LNCaP clone FGC (cell line): ENCODE measurements at regions not wholly inside any gene's neighbourhood (a gene's known extent, or its start where the extent isn't known, plus 50 kb on each side); places are given as distances from the start of the nearest gene placed in this dataset.

Source experiments
- DNase-seq: peaks from one replicate; pipeline ENCODE4 v3.0.0-alpha.2; 2011; ENCODE audit warnings: low read depth
- H3K4me3 ChIP-seq: 2 replicates; pipeline ENCODE4 v1.5.1; 2011; ENCODE audit warnings: mild to moderate bottlenecking, low read depth, low read length, control low read depth
- CTCF ChIP-seq: IDR thresholded peaks from 2 replicates; pipeline ENCODE4 v1.5.1; 2012; ENCODE audit warnings: mild to moderate bottlenecking; ENCODE audit not compliant: control insufficient read depth, insufficient read depth; ENCODE audit errors: extremely low read depth

GRCh38 chr9:135196474-135196873 is 109.0 kb downstream of the OLFM1 start:
- no peak overlapping the region for H3K4me3 ChIP-seq
- no peak for DNase-seq
- TF ChIP-seq CTCF = no peak

GRCh38 chr9:135198144-135198543 is 110.7 kb downstream of the OLFM1 start:
- TF ChIP-seq CTCF = no peak
- H3K4me3 ChIP-seq = no peak overlapping the region
- no peak for DNase-seq

- no peak overlapping the region for H3K4me3 ChIP-seq
- DNase-seq = no peak
- TF ChIP-seq CTCF = no peak
These were observed 111.3 kb downstream of the OLFM1 start for GRCh38 chr9:135198586-135199285.

GRCh38 chr9:135199489-135199888 is 112.0 kb downstream of the OLFM1 start:
- DNase-seq = no peak
- TF ChIP-seq CTCF = no peak
- no peak overlapping the region for H3K4me3 ChIP-seq

GRCh38 chr9:135201711-135202110 is 114.2 kb downstream of the OLFM1 start:
- no peak for TF ChIP-seq CTCF
- no peak overlapping the region for H3K4me3 ChIP-seq
- DNase-seq = no peak

- no peak overlapping the region for H3K4me3 ChIP-seq
- TF ChIP-seq CTCF = no peak
- DNase-seq = no peak
These were observed 116.7 kb downstream of the OLFM1 start for GRCh38 chr9:135204177-135204576.

- DNase-seq = no peak
- TF ChIP-seq CTCF = no peak
- H3K4me3 ChIP-seq = no peak overlapping the region
These were observed 121.7 kb downstream of the OLFM1 start for GRCh38 chr9:135209136-135209535.
